ENCODE measurements at regions not wholly inside any gene's neighbourhood (a gene's known extent, or its start where the extent isn't known, plus 50 kb on each side); places are given as distances from the start of the nearest gene placed in this dataset.

DNA sequence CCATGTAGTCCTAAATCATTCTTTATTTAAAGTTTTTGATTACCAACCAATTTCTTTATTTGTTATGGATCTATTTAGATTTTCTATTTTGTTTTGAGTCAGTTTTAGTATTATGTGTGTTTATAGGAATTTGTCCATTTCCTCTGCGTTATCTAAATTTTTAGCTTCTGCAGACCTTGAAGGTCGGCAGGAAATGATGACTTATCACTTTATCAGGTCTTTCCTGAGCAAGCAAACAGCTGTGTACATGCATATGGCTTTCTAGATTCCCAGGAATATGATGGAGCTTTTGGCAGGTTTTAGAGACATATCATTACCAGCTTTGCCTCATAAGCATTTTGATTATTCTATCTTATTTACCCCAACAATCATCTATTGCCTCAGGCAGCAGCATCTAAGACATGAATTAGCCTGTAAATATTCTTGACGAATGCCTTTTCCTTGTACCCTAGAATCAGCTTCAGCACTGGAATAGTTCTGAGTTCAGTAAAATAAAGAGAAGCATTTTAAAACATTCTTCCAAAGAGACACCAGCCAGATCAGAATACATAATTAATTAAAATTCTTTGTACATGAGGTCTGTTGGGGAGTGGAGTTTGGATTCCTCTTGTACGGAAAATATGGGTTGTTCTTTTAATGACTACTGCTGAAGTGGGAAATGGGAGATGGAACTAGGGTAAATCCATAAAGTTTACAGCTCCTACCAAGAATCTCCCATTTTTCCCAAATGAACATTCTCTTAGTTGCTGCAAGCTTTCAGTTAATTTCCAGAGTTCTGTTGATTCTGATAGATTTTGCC, 408.8 kb upstream of the SEMA3C start:
- no peaks in the 10 kb centered on the region for H3K9me3 ChIP-seq (ENCODE audit: control insufficient read depth, insufficient read depth, low read depth, low read length)
- CTCF ChIA-PET = interaction anchor here (0.7 kb wide), 1 partner anchor 21 kb away, joined by 3 read pairs; no protein-coding TSS in a partner anchor

DNA sequence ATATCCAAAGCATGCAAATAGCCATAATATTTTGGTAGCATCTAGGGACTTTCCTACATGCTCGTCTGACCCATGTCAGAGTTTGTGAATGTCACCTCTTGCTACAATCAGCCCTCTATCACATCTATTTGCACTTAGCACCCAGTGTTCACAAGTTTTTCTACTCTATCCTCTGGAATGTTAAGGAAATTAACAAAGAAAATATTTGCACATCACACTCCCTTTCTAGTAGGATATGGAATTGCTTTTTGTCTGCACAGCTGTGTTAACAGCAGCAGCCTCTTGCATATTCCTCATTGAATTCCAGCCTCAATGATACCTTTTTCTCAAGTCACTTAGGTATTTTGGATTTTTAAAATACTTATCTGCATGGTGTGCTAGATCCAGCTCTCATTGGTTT, 403.1 kb upstream of the SEMA3C start:
- H3K4me3 ChIP-seq (ENCODE audit: low read depth, low read length) = no peak overlapping the region
- H3K27ac ChIP-seq (ENCODE audit: extremely low read depth, low read depth, low read length) = no peak overlapping the region
- H3K36me3 ChIP-seq (ENCODE audit: control insufficient read depth in 2 of 2, insufficient read depth in 1 of 2, low read length in 2 of 2) = no peaks in the 10 kb centered on the region
- POLR2A ChIA-PET = no interaction called here
- TF ChIP-seq ZNF366 (tag by site-specific recombination; conservative IDR thresholded peaks at IDR 0.05) = no peak
- TF ChIP-seq ZNF132 (tag by site-specific recombination; IDR thresholded peaks at IDR 0.05; ENCODE audit: borderline replicate concordance) = no peak
- TF ChIP-seq ZBTB20 (tag by site-specific recombination; IDR thresholded peaks at IDR 0.05) = no peak
- TF ChIP-seq ZNF114 (tag by site-specific recombination; IDR thresholded peaks at IDR 0.05) = no peak
- TF ChIP-seq SALL2 (tag by site-specific recombination; IDR thresholded peaks at IDR 0.05; ENCODE audit: borderline replicate concordance) = no peak
- TF ChIP-seq ZNF23 (tag by site-specific recombination; IDR thresholded peaks at IDR 0.05; ENCODE audit: borderline replicate concordance) = no peak
- H3K9me3 ChIP-seq (ENCODE audit: control insufficient read depth, insufficient read depth, low read depth, low read length) = no peaks in the 10 kb centered on the region
- H3K4me1 ChIP-seq (ENCODE audit: control insufficient read depth, insufficient read depth, low read length) = no peaks in the 10 kb centered on the region
- CTCF ChIA-PET = no interaction called here

More for the DNA sequence above, 408.8 kb upstream of the SEMA3C start:
- no peak overlapping the region for H3K4me3 ChIP-seq (ENCODE audit: low read depth, low read length)
- H3K36me3 ChIP-seq (ENCODE audit: control insufficient read depth in 2 of 2, insufficient read depth in 1 of 2, low read length in 2 of 2) = no peaks in the 10 kb centered on the region
- H3K4me1 ChIP-seq (ENCODE audit: control insufficient read depth, insufficient read depth, low read length) = no peaks in the 10 kb centered on the region
- TF ChIP-seq, protein P1, sequence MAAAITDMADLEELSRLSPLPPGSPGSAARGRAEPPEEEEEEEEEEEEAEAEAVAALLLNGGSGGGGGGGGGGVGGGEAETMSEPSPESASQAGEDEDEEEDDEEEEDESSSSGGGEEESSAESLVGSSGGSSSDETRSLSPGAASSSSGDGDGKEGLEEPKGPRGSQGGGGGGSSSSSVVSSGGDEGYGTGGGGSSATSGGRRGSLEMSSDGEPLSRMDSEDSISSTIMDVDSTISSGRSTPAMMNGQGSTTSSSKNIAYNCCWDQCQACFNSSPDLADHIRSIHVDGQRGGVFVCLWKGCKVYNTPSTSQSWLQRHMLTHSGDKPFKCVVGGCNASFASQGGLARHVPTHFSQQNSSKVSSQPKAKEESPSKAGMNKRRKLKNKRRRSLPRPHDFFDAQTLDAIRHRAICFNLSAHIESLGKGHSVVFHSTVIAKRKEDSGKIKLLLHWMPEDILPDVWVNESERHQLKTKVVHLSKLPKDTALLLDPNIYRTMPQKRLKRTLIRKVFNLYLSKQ (tag by site-specific recombination; IDR thresholded peaks at IDR 0.05; ENCODE audit: borderline replicate concordance) = no peak
- TF ChIP-seq, protein P2, sequence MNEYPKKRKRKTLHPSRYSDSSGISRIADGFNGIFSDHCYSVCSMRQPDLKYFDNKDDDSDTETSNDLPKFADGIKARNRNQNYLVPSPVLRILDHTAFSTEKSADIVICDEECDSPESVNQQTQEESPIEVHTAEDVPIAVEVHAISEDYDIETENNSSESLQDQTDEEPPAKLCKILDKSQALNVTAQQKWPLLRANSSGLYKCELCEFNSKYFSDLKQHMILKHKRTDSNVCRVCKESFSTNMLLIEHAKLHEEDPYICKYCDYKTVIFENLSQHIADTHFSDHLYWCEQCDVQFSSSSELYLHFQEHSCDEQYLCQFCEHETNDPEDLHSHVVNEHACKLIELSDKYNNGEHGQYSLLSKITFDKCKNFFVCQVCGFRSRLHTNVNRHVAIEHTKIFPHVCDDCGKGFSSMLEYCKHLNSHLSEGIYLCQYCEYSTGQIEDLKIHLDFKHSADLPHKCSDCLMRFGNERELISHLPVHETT (tag by site-specific recombination; IDR thresholded peaks at IDR 0.05) = no peak
- no peak overlapping the region for H3K27ac ChIP-seq (ENCODE audit: extremely low read depth, low read depth, low read length)
- POLR2A ChIA-PET = no interaction called here

DNA sequence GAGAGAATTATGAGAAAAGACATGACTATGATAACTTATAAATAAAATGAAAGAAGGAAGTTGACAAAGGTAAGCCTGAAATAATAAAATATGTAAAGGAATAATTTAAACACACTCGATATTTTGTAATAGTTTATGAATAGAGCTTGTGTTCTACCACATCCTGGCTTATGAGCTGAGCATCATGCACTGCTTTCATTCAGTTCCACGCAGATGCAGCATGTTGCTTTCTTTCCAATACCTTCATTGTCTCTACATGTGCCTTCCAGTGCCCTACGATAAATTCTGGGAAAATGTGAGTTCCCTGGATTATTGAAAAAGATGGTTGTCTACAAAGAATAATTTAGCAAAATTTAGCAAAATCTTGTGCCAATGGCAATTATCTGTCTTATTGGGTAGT, 398.9 kb upstream of the SEMA3C start:
- ChIA-PET CTCF (no interaction called here), POLR2A (no interaction called here)
- no peak overlapping the region for H3K27ac ChIP-seq (ENCODE audit: extremely low read depth, low read depth, low read length)
- no peaks in the 10 kb centered on the region for H3K36me3 ChIP-seq (ENCODE audit: control insufficient read depth in 2 of 2, insufficient read depth in 1 of 2, low read length in 2 of 2)
- H3K4me1 ChIP-seq (ENCODE audit: control insufficient read depth, insufficient read depth, low read length) = no peaks in the 10 kb centered on the region
- H3K9me3 ChIP-seq (ENCODE audit: control insufficient read depth, insufficient read depth, low read depth, low read length) = no peaks in the 10 kb centered on the region
- H3K4me3 ChIP-seq (ENCODE audit: low read depth, low read length) = no peak overlapping the region
- TF ChIP-seq ZBTB20 (tag by site-specific recombination; IDR thresholded peaks at IDR 0.05) (no peak), ZNF239 (tag by site-specific recombination; IDR thresholded peaks at IDR 0.05) (no peak), ZFP3 (tag by site-specific recombination; IDR thresholded peaks at IDR 0.05; ENCODE audit: low read depth) (no peak), ZNF311 (tag by site-specific recombination; IDR thresholded peaks at IDR 0.05; ENCODE audit: borderline replicate concordance) (no peak), ZNF394 (tag by site-specific recombination; IDR thresholded peaks at IDR 0.05; ENCODE audit: borderline replicate concordance) (no peak), ZFP37 (tag by site-specific recombination; IDR thresholded peaks at IDR 0.05) (no peak), ZNF146 (tag by site-specific recombination; IDR thresholded peaks at IDR 0.05) (no peak), ZNF530 (tag by site-specific recombination; IDR thresholded peaks at IDR 0.05; ENCODE audit: low read depth) (no peak), ZNF114 (tag by site-specific recombination; IDR thresholded peaks at IDR 0.05) (no peak), KLF7 (tag by site-specific recombination; IDR thresholded peaks at IDR 0.05; ENCODE audit: borderline replicate concordance) (no peak), ZNF169 (tag by site-specific recombination; IDR thresholded peaks at IDR 0.05) (no peak), ZNF843 (tag by site-specific recombination; IDR thresholded peaks at IDR 0.05) (no peak), ZNF623 (tag by site-specific recombination; IDR thresholded peaks at IDR 0.05) (no peak), ZNF10 (tag by site-specific recombination; IDR thresholded peaks at IDR 0.05) (no peak), ZNF837 (tag by site-specific recombination; IDR thresholded peaks at IDR 0.05) (no peak)
- TF ChIP-seq, protein P3, sequence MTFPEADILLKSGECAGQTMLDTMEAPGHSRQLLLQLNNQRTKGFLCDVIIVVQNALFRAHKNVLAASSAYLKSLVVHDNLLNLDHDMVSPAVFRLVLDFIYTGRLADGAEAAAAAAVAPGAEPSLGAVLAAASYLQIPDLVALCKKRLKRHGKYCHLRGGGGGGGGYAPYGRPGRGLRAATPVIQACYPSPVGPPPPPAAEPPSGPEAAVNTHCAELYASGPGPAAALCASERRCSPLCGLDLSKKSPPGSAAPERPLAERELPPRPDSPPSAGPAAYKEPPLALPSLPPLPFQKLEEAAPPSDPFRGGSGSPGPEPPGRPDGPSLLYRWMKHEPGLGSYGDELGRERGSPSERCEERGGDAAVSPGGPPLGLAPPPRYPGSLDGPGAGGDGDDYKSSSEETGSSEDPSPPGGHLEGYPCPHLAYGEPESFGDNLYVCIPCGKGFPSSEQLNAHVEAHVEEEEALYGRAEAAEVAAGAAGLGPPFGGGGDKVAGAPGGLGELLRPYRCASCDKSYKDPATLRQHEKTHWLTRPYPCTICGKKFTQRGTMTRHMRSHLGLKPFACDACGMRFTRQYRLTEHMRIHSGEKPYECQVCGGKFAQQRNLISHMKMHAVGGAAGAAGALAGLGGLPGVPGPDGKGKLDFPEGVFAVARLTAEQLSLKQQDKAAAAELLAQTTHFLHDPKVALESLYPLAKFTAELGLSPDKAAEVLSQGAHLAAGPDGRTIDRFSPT (tag by site-specific recombination; IDR thresholded peaks at IDR 0.05) = no peak
- TF ChIP-seq, protein P4, sequence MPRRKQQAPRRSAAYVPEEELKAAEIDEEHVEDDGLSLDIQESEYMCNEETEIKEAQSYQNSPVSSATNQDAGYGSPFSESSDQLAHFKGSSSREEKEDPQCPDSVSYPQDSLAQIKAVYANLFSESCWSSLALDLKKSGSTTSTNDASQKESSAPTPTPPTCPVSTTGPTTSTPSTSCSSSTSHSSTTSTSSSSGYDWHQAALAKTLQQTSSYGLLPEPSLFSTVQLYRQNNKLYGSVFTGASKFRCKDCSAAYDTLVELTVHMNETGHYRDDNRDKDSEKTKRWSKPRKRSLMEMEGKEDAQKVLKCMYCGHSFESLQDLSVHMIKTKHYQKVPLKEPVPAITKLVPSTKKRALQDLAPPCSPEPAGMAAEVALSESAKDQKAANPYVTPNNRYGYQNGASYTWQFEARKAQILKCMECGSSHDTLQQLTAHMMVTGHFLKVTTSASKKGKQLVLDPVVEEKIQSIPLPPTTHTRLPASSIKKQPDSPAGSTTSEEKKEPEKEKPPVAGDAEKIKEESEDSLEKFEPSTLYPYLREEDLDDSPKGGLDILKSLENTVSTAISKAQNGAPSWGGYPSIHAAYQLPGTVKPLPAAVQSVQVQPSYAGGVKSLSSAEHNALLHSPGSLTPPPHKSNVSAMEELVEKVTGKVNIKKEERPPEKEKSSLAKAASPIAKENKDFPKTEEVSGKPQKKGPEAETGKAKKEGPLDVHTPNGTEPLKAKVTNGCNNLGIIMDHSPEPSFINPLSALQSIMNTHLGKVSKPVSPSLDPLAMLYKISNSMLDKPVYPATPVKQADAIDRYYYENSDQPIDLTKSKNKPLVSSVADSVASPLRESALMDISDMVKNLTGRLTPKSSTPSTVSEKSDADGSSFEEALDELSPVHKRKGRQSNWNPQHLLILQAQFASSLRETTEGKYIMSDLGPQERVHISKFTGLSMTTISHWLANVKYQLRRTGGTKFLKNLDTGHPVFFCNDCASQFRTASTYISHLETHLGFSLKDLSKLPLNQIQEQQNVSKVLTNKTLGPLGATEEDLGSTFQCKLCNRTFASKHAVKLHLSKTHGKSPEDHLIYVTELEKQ (tag by site-specific recombination; IDR thresholded peaks at IDR 0.05; ENCODE audit: borderline replicate concordance) = no peak
